ENCODE measurements at regions not wholly inside any gene's neighbourhood (a gene's known extent, or its start where the extent isn't known, plus 50 kb on each side); places are given as distances from the start of the nearest gene placed in this dataset.

GRCh38 chr1:18039102-18039501 lies 68.5 kb upstream of the IGSF21 start:
- no peaks in the 10 kb centered on the region for H3K36me3 Mint-ChIP-seq (ENCODE audit: low read depth)
- H3K9me3 ChIP-seq (ENCODE audit: control insufficient read depth in 1 of 2, insufficient read depth in 1 of 2, low read length in 2 of 2) = no peaks in the 10 kb centered on the region
- no peak overlapping the region for H3K4me3 Mint-ChIP-seq
- TF ChIP-seq, protein P1, sequence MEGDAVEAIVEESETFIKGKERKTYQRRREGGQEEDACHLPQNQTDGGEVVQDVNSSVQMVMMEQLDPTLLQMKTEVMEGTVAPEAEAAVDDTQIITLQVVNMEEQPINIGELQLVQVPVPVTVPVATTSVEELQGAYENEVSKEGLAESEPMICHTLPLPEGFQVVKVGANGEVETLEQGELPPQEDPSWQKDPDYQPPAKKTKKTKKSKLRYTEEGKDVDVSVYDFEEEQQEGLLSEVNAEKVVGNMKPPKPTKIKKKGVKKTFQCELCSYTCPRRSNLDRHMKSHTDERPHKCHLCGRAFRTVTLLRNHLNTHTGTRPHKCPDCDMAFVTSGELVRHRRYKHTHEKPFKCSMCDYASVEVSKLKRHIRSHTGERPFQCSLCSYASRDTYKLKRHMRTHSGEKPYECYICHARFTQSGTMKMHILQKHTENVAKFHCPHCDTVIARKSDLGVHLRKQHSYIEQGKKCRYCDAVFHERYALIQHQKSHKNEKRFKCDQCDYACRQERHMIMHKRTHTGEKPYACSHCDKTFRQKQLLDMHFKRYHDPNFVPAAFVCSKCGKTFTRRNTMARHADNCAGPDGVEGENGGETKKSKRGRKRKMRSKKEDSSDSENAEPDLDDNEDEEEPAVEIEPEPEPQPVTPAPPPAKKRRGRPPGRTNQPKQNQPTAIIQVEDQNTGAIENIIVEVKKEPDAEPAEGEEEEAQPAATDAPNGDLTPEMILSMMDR (IDR thresholded peaks at IDR 0.05) = no peak
- intact Hi-C loops (cut with DNase I, micrococcal nuclease) = no loop called here
- CTCF ChIA-PET = no interaction called here
- no peaks in the 10 kb centered on the region for H3K9me3 Mint-ChIP-seq
- DNase-seq = no peak
- H3K4me3 ChIP-seq (ENCODE audit: low read length) = no peak overlapping the region
- H3K27me3 Mint-ChIP-seq = peaks cover 12% of the 10 kb centered on the region
- H3K36me3 ChIP-seq (ENCODE audit: insufficient read depth, low read length) = no peaks in the 10 kb centered on the region
- ATAC-seq (ENCODE audit: poor library complexity) = no peak
- H3K4me1 Mint-ChIP-seq (ENCODE audit: low read depth) = peaks cover 15% of the 10 kb centered on the region
- POLR2A ChIA-PET = no interaction called here
- peaks cover 2% of the 10 kb centered on the region for H3K4me1 ChIP-seq (ENCODE audit: insufficient read depth, low read length)
- peaks cover 0 to 3% of the 10 kb centered on the region in 2 experiments for H3K27me3 ChIP-seq (ENCODE audit: control insufficient read depth in 1 of 2, insufficient read depth in 2 of 2, low read length in 2 of 2)
- no peak overlapping the region for H3K27ac Mint-ChIP-seq
- H3K27ac ChIP-seq (ENCODE audit: low read depth in 1 of 2, low read length in 2 of 2) = no peak overlapping the region

DNA sequence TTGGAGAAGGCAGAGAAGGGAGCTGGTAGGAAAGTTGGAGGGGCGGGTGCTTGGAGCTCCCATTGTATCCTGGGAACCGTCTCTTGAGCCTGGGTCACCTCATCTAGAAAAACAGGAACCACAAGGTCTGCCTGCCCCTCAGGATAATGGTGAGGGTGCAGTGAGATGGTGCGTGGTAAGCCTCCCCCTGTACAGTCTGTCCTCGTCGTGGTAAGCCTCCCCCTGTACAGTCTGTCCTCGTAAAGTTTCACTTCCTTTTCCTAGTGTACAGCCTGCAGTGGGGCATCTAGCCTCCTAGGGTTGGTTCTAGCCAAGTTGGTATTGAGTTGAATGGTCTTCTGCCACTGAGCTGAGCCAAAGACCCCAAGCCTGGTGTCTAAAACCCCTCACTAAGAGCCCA lies 66.5 kb upstream of the IGSF21 start:
- Histone ChIP-seq H3K4me3 (ENCODE audit: low read length) (no peak overlapping the region), H3K9me3 (ENCODE audit: control insufficient read depth in 1 of 2, insufficient read depth in 1 of 2, low read length in 2 of 2) (no peaks in the 10 kb centered on the region), H3K4me1 (ENCODE audit: insufficient read depth, low read length) (peaks cover 2% of the 10 kb centered on the region), H3K27me3 (ENCODE audit: control insufficient read depth in 1 of 2, insufficient read depth in 2 of 2, low read length in 2 of 2) (peaks cover 0 to 3% of the 10 kb centered on the region in 2 experiments), H3K27ac (ENCODE audit: low read depth in 1 of 2, low read length in 2 of 2) (no peak overlapping the region), H3K36me3 (ENCODE audit: insufficient read depth, low read length) (no peaks in the 10 kb centered on the region)
- no peaks in the 10 kb centered on the region for H3K36me3 Mint-ChIP-seq (ENCODE audit: low read depth)
- DNase-seq (no peak), ATAC-seq (ENCODE audit: poor library complexity) (no peak)
- TF ChIP-seq, protein P1 (IDR thresholded peaks at IDR 0.05) = no peak
- H3K27me3 Mint-ChIP-seq = peaks cover 20% of the 10 kb centered on the region
- H3K27ac Mint-ChIP-seq = no peak overlapping the region
- intact Hi-C loops (cut with DNase I, micrococcal nuclease) = no loop called here
- no peak overlapping the region for H3K4me3 Mint-ChIP-seq
- CTCF ChIA-PET = no interaction called here
- no peaks in the 10 kb centered on the region for H3K9me3 Mint-ChIP-seq
- H3K4me1 Mint-ChIP-seq (ENCODE audit: low read depth) = peaks cover 15% of the 10 kb centered on the region
- POLR2A ChIA-PET = no interaction called here

DNA sequence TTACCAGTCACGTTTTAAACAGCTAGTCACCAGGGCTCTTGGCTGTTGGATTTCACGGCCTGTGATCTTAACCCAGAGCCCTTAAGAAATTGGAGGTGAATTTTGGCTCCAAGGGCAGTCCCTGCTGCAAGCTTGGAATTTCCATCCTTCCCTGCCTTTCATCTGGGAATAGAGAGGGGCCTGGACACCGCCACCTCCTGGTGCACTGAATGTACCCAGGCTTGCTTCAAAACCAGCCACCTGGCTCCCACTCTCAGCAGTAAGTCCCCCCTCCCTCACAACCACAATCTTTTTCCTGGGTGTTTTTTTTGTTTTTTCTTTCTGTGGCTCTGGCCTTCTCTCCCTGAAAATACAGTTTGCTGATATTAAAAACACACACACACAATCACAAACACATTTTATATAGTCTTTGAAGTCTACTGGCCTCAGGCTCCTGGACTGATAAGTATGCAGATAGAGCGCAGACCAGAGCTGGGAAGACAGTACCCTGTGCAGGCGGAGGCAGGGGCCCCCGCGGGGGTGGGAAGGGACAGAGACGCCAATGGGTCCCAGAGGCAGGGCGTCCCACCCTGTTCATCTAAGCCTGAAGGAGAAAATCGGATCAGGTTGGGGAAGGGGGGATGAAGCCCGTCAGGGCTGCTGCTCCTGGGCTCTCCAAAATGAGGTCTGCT lies 65.8 kb upstream of the IGSF21 start:
- H3K4me1 Mint-ChIP-seq (ENCODE audit: low read depth) = peaks cover 14% of the 10 kb centered on the region
- POLR2A ChIA-PET = no interaction called here
- Histone ChIP-seq H3K27me3 (ENCODE audit: control insufficient read depth in 1 of 2, insufficient read depth in 2 of 2, low read length in 2 of 2) (peaks cover 0 to 3% of the 10 kb centered on the region in 2 experiments), H3K27ac (ENCODE audit: low read depth in 1 of 2, low read length in 2 of 2) (no peak overlapping the region), H3K4me1 (ENCODE audit: insufficient read depth, low read length) (peaks cover 2% of the 10 kb centered on the region), H3K9me3 (ENCODE audit: control insufficient read depth in 1 of 2, insufficient read depth in 1 of 2, low read length in 2 of 2) (no peaks in the 10 kb centered on the region), H3K4me3 (ENCODE audit: low read length) (no peak overlapping the region), H3K36me3 (ENCODE audit: insufficient read depth, low read length) (no peaks in the 10 kb centered on the region)
- DNase-seq (no peak), ATAC-seq (ENCODE audit: poor library complexity) (no peak)
- H3K4me3 Mint-ChIP-seq = no peak overlapping the region
- no peak overlapping the region for H3K27ac Mint-ChIP-seq
- peaks cover 20% of the 10 kb centered on the region for H3K27me3 Mint-ChIP-seq
- H3K36me3 Mint-ChIP-seq (ENCODE audit: low read depth) = no peaks in the 10 kb centered on the region
- intact Hi-C loops (cut with DNase I, micrococcal nuclease) = no loop called here
- H3K9me3 Mint-ChIP-seq = no peaks in the 10 kb centered on the region
- CTCF ChIA-PET = no interaction called here
- TF ChIP-seq, protein P1 (IDR thresholded peaks at IDR 0.05) = no peak

All from CD4-positive, alpha-beta T cell (primary cell).